Sigmoid colon (tissue), 4 donors: ENCODE measurements at regions not wholly inside any gene's neighbourhood (a gene's known extent, or its start where the extent isn't known, plus 50 kb on each side); places are given as distances from the start of the nearest gene placed in this dataset.

Experiments
- EP300 ChIP-seq, 4 donors: sonication (generic); formaldehyde crosslinking; IDR thresholded peaks; one replicate each; pipeline ENCODE4 v1.6.1; 2017; ENCODE audit warnings: antibody characterized with exemption in 4 of 4
- TF ChIP-seq, protein P1 (sequence below), 4 experiments: fragments of 450-650 bp in 3 of 4; fragments of 200-600 bp in 1 of 4; IDR thresholded peaks; one replicate each; pipeline ENCODE4 v1.5.1; 2016 to 2019; ENCODE audit warnings: antibody characterized with exemption in 4 of 4, mild to moderate bottlenecking in 3 of 4, moderate library complexity in 2 of 4

DNA sequence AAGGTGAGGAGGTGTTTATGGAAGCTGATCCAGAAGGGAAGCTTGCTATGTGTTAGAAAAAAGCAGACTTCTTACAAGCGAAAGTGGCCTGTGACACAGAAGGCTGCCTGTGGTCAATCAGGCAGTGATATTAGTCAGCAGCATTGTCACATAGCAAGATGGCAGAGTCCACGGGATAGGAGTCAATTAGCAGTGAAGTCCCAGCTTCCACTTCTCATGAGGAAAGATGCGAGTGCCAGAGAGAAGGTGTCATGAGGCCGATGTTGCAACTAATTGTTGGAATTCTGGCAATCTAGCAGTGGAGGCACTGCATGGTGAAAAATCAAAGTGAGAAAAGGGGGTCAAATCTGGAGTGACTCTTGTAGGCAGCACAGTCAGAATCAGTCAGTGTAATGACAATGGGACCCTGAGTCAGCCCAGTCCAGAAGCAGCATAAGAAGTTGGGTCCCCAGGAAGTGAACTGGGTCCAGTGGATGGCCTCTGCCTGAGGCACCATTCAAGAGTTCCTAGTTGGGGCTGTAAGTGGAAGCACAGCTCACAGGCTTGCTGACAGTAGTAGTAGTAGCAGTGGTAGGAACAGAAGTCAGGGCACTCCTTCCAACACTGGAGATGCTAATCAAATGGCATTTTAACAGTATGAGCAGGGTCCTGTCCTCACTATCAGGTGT, 85.1 kb downstream of the TNFRSF13B start:
- TF ChIP-seq, protein P1, sequence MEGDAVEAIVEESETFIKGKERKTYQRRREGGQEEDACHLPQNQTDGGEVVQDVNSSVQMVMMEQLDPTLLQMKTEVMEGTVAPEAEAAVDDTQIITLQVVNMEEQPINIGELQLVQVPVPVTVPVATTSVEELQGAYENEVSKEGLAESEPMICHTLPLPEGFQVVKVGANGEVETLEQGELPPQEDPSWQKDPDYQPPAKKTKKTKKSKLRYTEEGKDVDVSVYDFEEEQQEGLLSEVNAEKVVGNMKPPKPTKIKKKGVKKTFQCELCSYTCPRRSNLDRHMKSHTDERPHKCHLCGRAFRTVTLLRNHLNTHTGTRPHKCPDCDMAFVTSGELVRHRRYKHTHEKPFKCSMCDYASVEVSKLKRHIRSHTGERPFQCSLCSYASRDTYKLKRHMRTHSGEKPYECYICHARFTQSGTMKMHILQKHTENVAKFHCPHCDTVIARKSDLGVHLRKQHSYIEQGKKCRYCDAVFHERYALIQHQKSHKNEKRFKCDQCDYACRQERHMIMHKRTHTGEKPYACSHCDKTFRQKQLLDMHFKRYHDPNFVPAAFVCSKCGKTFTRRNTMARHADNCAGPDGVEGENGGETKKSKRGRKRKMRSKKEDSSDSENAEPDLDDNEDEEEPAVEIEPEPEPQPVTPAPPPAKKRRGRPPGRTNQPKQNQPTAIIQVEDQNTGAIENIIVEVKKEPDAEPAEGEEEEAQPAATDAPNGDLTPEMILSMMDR (IDR thresholded peaks at IDR 0.05): no peak
- no peak for TF ChIP-seq EP300 (IDR thresholded peaks at IDR 0.05)
